DOHH2 (cell line): ENCODE measurements at regions not wholly inside any gene's neighbourhood (a gene's known extent, or its start where the extent isn't known, plus 50 kb on each side); places are given as distances from the start of the nearest gene placed in this dataset.

Experiments
- CTCF ChIP-seq: fragments of 200-600 bp; sonication (generic); IDR thresholded peaks from one replicate; pipeline ENCODE4 v1.5.1; 2014; ENCODE audit warnings: antibody characterized with exemption, mild to moderate bottlenecking, low read depth, low read length; ENCODE audit not compliant: poor library complexity, severe bottlenecking
- EZH2phosphoT487 ChIP-seq: fragments of 200-600 bp; sonication (generic); IDR thresholded peaks from 2 replicates; pipeline ENCODE4 v1.6.1; 2017; ENCODE audit warnings: borderline replicate concordance, mild to moderate bottlenecking, antibody characterized with exemption, low read length, moderate library complexity, mixed read lengths

- TF ChIP-seq CTCF (no peak), EZH2phosphoT487 (no peak)
Measured at GRCh38 chr6:28653876-28654275, 128.2 kb downstream of the GPX5 start.
